GM18909 (cell line): ENCODE measurements at regions not wholly inside any gene's neighbourhood (a gene's known extent, or its start where the extent isn't known, plus 50 kb on each side); places are given as distances from the start of the nearest gene placed in this dataset.
"Not testable (repeated sequence)": the region's sequence is repeated elsewhere in the genome, so short reads cannot be mapped to it uniquely, and the experiment has no call there.

Experiments
- ATAC-seq: cut with Tn5 transposase; IDR thresholded peaks from one replicate; pipeline ENCODE4 v1.9.1; 2021; ENCODE audit warnings: mild to moderate bottlenecking; ENCODE audit not compliant: unreplicated experiment, poor library complexity

DNA sequence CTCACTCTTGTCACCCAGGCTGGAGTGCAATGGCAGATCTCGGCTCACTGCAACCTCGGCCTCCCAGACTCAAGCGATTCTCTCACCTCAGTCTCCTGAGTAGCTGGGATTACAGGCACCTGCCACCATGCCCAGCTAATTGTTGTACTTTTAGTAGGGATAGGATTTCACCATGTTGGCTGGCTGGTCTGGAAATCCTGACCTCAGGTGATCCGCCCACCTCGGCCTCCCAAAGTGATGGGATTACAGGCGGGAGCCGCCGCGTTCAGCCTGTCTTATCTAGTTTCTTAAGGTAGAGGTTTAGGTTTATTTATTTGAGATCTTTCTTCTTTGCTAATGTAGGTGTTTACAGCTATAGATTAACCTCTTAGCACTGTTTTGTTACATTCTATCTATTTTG, 708.8 kb downstream of the ZNF385D start:
- ATAC-seq = no peak

- no peak for ATAC-seq
These were observed 709.4 kb downstream of the ZNF385D start for GRCh38 chr3:21041621-21042020.

GRCh38 chr3:21036888-21037287, 714.1 kb downstream of the ZNF385D start:
- ATAC-seq = no peak

DNA sequence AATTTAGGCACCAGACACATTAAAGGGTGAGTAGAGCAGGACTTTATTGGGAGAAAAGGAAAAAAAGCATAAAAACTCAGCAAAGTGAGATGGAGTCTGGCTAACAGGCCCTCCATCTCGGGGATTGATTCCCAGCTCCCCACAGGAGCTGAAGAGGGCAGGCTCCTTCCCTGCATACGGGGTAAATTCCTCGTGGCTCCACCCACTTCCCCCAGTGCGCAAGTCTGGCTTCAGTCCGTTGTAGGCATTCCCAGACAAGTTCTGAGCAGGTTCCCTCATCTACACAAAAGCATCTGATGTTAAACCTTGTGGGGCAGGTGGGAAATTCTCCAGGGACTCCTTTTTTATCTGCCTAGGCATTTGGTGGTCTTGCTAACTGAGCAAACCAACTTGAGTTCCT, 722.6 kb downstream of the ZNF385D start:
- no peak for ATAC-seq

DNA sequence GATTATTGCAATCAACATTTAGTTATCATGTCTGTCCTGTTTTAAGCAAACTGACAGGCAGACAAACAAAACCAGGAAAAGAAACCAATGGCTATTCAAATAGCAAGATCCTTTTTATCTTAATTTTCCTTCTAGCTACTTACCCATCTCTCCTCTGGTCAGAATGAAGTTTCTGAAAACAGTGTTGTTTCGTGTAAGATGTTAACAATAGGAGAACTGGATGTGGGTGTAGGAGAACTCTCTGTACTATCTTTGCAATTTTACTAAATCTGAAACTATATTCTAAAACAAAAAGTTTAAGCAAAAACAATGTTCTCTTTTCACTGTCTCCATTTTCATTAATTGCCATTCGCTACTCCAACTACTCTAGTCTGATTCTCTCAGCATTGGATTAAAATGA, 726.4 kb downstream of the ZNF385D start:
- ATAC-seq = no peak

GRCh38 chr3:21020681-21021080, 730.3 kb downstream of the ZNF385D start:
- ATAC-seq = no peak

DNA sequence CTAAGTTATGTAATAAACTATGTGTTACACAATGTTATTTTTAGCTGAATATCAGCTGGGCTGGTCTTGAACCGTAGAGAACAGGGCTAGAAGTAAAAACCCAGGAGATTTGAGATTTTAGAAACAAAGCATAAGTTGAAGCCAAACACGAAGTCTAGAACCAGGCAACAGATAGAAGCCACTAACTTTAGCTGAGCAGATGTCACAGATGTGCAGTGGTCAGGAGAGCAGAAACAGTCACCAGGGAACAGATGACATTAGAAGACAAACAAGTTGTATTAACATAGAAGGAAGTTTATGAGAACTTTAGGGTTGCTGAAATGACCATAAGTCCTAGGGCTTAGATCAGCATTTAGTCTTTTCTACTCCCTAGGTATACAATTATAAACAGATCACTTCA, 731.0 kb downstream of the ZNF385D start:
- ATAC-seq = no peak

DNA sequence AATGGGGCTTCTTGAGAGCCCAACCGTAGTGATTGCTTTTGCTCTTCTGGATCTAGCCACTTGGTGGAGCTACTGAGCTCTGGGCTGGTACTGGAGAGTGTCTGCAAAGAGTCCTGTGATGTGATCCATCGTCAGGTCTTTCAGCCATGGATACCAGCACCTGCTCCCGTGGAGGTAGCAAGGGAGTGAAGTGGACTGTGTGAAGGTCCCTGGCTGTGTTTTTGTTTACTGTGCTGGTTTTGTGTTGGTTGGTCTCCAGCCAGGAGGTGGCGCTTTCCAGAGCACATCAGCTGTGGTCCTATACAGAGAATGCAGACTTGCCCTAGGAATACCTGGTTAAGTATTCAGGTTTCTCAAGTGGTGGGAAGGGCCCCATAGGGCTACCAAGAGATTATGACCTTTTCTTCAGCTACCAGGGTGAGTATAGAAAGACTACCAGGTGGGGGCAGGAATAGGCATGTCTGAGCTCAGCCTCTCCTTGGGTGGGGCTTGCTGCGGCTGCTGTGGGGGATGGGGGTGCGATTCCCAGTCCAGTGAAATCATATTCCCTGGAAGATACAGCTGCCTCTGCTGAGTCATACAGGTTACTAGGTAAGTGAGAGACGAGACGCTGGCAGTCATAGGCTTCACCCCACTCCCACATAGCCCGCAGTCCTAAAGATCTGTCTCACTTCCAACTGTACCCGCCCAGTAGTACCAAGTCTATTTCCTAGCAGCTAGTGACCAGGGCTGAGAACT, 733.7 kb downstream of the ZNF385D start:
- no peak for ATAC-seq

DNA sequence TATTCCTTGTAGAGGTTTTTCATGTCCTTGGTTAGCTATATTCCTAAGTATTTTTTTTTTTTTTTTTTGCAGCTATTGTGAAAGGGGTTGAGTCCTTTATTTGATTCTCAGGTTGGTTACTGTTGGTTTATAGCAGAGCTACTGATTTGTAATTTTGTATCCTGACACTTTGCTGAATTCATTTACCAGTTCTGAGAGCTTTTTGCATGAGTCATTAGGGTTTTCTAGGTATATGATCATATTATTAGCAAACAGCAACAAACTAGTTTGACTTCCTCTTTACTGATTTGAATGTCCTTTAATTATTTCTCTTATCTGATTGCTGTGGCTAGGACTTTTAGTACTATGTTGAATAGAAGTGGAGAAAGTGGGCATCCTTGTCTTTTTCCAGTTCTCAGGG, 737.4 kb downstream of the ZNF385D start:
- no peak for ATAC-seq

DNA sequence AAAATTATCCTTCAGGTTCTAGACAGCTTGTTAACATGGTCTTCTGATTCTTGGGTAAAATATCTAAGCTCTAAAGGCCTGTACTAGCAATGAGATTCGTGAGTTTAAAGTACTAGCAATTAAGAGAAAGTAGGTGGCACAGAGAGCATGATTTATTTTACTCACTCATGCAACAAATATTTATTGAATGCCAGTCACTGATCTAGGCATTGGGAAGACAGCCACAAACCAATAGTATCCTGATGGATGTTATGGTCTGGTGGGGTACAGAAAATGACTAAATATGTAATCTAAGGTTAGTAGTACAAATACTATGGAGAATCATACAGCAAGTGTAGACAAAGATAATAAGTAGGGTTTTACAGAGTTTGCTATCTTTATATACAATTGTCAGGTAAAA, 751.3 kb downstream of the ZNF385D start:
- ATAC-seq = no peak

DNA sequence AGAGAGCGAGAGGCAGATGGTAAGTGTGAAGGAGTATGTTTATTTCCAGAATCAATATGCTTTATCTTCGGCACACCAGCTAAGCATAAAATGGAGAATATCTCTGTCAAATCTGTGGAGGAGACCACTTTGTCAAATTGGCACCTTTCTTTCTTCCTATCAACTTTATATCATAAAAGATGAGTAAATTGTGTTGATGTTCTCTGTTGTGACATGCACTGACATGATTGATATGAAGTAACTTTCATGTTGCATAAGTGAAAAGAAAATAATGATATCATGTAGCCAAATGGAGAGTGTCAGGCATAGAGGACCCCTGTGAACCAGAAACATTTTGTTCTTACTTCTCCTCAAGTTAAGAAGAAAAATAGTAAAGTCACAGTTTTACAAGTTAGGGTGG, 753.8 kb downstream of the ZNF385D start:
- no peak for ATAC-seq

GRCh38 chr3:20990896-20991295, 760.1 kb downstream of the ZNF385D start:
- no peak for ATAC-seq

- ATAC-seq = not testable (repeated sequence)
These were observed 761.4 kb downstream of the ZNF385D start for GRCh38 chr3:20989653-20990052.

GRCh38 chr3:20984594-20985205, 766.3 kb downstream of the ZNF385D start:
- ATAC-seq = no peak

GRCh38 chr3:20975188-20975651, 775.8 kb downstream of the ZNF385D start:
- no peak for ATAC-seq

DNA sequence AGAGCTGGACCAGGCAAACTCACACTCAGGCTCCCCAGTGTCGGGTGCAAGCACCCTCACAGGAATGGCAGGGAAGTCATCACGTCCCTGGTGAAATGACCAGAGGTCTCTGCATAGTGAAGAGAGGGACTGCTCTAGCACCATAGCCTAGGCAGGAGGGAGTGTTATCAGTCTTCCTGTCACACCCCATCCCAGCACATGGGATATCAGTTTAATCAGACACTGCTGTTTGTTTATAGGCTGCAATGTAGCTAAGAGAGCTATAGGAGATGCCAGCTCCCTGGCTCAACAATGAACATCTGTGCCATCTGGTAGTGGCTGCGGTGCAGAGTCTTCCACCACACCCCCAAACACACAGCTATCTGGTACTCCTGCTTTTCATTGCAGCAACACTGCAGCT, 776.6 kb downstream of the ZNF385D start:
- no peak for ATAC-seq

DNA sequence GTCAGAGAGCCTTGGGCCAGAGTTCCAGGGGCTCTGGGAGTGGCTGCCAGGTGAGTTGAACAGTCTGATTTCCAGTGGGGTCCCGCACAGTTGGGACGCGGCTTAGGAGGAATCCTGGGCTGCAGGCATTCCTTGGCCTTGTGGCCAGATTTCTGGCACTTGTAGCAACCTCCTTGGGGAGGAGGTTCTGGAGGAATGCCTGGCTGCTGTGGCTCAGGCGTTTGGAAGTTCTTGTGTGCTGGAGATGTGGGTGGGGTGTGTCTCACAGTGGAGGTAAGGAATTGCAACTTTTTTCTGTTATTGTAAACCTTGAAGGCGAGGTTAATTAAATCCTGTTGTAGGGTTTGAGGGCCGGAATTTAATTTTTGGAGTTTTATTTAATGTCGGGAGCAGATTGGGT, 780.2 kb downstream of the ZNF385D start:
- not testable (repeated sequence) for ATAC-seq

DNA sequence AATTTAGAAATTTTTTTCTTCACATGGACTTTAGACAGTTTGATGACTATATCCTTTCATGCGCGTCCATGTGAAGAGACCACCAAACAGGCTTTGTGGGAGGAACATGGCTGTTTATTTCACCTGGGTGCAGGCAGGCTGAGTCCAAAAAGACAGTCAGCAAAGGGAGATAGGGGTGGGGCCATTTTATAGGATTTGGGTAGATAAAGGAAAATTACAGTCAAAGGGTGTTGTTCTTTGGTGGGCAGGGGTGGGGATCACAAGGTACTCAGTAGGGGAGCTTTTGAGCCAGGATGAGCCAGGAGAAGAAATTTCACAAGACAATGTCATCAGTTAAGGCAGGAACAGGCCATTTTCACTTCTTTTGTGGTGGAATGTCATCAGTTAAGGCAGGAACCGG, 781.5 kb upstream of the SGO1 start:
- not testable (repeated sequence) for ATAC-seq

DNA sequence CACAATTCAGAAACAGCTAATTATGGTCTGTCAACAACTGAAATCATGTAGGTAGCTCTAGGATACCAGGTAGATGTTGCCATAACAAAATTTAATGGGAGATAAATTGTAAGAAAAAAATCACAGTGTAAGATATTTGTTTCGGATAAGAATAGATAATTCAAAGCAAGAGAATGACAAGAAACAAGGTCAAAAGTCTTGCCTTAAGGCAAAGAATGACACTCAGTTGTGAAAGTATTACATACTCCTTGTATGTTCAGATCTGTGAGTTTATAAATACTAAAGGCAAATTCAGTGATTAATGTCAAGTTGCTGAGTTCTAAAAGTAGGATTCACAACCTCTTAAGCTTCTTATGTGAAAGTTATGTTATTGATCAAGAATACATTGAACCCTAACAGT, 772.2 kb upstream of the SGO1 start:
- no peak for ATAC-seq

DNA sequence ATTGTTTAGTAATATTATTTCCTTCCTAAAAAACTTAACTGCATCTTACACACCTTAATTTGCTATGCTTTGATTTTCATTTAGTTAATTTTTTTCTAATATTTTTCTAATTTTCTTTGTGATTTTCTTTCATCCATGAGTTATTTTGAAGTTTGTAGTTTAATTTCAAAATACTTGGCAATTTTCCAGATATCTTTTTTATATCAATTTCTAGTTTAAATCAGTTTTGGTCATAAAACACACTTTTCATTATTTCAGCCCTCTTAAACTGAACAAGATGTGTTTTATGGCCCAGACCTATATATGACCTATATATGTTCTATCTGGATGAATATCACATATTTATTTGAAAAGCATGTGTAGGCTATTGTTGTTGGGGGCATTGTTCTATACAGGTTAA, 759.9 kb upstream of the SGO1 start:
- no peak for ATAC-seq

- no peak for ATAC-seq
These were observed 749.8 kb upstream of the SGO1 start for GRCh38 chr3:20935791-20936190.

GRCh38 chr3:20931834-20932233, 745.8 kb upstream of the SGO1 start:
- no peak for ATAC-seq
